HPDE6-E6E7 (cell line): ENCODE measurements at regions not wholly inside any gene's neighbourhood (a gene's known extent, or its start where the extent isn't known, plus 50 kb on each side); places are given as distances from the start of the nearest gene placed in this dataset.
"Not testable (repeated sequence)": the region's sequence is repeated elsewhere in the genome, so short reads cannot be mapped to it uniquely, and the experiment has no call there.

Experiments used
- DNase-seq: peaks from one replicate; pipeline ENCODE4 v3.0.0; 2011; ENCODE audit warnings: missing footprints; ENCODE audit errors: extremely low spot score

GRCh38 chr2:16727849-16728248, 62.2 kb upstream of the CYRIA start:
- DNase-seq = not testable (repeated sequence)

- DNase-seq = no peak
Measured at GRCh38 chr2:16727256-16727655, 61.6 kb upstream of the CYRIA start.

- no peak for DNase-seq
Measured at GRCh38 chr2:16726577-16726976, 60.9 kb upstream of the CYRIA start.

GRCh38 chr2:16726147-16726546, 60.5 kb upstream of the CYRIA start:
- no peak for DNase-seq

GRCh38 chr2:16725549-16725948, 59.9 kb upstream of the CYRIA start:
- DNase-seq = no peak

GRCh38 chr2:16722677-16723076, 57.0 kb upstream of the CYRIA start:
- no peak for DNase-seq

GRCh38 chr2:16722126-16722525, 56.5 kb upstream of the CYRIA start:
- no peak for DNase-seq

- not testable (repeated sequence) for DNase-seq
Measured at GRCh38 chr2:16721529-16721928, 55.9 kb upstream of the CYRIA start.

- DNase-seq = not testable (repeated sequence)
Measured at GRCh38 chr2:16720737-16721136, 55.1 kb upstream of the CYRIA start.

GRCh38 chr2:16719485-16719808, 53.8 kb upstream of the CYRIA start:
- DNase-seq = no peak

GRCh38 chr2:16718576-16719484, 53.2 kb upstream of the CYRIA start:
- no peak for DNase-seq

- no peak for DNase-seq
Measured at GRCh38 chr2:16717477-16717876, 51.8 kb upstream of the CYRIA start.

GRCh38 chr2:16716944-16717343, 51.3 kb upstream of the CYRIA start:
- DNase-seq = no peak

GRCh38 chr2:16716024-16716423, 50.4 kb upstream of the CYRIA start:
- no peak for DNase-seq
